ENCODE measurements at regions not wholly inside any gene's neighbourhood (a gene's known extent, or its start where the extent isn't known, plus 50 kb on each side); places are given as distances from the start of the nearest gene placed in this dataset.

DNA sequence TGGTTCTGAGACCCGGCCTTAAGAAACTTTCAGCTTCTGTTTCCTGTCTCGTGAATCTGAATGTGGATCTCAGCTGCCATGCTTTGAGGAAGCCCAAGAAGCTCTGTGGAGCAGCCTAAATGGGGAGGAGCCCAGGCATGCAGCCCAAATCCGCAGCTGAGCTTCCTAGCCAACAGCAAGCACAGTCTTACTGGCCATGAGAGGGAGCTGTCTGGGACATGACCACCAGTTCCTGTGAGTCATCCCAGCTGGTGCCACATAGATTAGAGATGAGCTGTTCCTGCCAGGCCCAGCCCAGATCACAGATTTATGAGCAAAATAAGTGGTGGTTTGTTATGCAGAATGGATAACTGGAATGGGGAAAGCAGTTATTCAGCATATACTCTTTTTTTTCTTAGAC lies 224.4 kb upstream of the APCDD1 start:
- Histone ChIP-seq H3K9me3 (peaks cover 2% of the 10 kb centered on the region), H3K36me3 (ENCODE audit: low read depth) (no peaks in the 10 kb centered on the region), H3K4me1 (ENCODE audit: low read depth) (no peaks in the 10 kb centered on the region), H3K4me3 (no peak overlapping the region)
- ATAC-seq (no peak), DNase-seq (no peak)
- intact Hi-C loops (cut with DNase I, micrococcal nuclease) = no loop called here
- TF ChIP-seq, protein P1, sequence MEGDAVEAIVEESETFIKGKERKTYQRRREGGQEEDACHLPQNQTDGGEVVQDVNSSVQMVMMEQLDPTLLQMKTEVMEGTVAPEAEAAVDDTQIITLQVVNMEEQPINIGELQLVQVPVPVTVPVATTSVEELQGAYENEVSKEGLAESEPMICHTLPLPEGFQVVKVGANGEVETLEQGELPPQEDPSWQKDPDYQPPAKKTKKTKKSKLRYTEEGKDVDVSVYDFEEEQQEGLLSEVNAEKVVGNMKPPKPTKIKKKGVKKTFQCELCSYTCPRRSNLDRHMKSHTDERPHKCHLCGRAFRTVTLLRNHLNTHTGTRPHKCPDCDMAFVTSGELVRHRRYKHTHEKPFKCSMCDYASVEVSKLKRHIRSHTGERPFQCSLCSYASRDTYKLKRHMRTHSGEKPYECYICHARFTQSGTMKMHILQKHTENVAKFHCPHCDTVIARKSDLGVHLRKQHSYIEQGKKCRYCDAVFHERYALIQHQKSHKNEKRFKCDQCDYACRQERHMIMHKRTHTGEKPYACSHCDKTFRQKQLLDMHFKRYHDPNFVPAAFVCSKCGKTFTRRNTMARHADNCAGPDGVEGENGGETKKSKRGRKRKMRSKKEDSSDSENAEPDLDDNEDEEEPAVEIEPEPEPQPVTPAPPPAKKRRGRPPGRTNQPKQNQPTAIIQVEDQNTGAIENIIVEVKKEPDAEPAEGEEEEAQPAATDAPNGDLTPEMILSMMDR (IDR thresholded peaks at IDR 0.05) = no peak

DNA sequence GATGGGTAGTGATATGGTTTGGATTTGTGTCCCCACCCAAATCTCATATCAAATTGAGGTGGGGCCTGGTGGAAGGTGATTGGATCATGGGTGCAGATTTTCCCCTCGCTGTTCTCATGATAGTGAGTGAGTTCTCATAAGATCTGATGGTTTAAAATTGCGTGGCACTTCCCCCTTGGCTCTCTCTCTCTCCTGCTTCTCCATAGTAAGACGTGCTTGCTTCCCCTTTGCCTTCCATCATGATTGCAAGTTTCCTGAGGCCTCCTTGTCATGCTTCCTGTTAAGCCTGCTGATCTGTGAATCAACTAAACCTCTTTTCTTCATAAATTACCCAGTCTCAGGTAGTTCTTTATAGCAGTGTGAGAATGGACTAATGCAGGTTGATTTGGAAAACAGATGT lies 223.2 kb upstream of the APCDD1 start:
- ATAC-seq (no peak), DNase-seq (no peak)
- Histone ChIP-seq H3K4me1 (ENCODE audit: low read depth) (no peaks in the 10 kb centered on the region), H3K36me3 (ENCODE audit: low read depth) (no peaks in the 10 kb centered on the region), H3K9me3 (no peaks in the 10 kb centered on the region), H3K4me3 (no peak overlapping the region)
- TF ChIP-seq, protein P1 (IDR thresholded peaks at IDR 0.05) = no peak
- intact Hi-C loops (cut with DNase I, micrococcal nuclease) = no loop called here

DNA sequence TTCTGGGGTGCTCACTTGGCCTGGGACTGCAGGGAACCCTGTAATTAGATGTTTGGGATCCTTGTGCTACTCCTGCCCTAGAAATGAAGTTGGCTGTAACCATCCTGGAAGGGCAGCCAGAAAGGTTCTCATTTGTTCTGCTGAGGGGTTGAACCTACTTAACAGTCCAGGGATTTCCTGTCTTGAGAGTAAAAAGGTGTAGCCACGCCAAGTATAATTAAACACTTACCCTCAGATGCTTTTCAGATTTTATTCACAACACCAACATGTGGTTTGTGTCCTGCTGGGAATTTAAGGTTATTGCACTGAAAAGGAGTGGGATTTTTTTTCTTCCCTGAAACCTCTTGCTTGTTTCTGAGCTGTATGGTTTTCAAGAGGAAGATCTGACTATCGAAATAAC lies 222.4 kb upstream of the APCDD1 start:
- H3K9me3 ChIP-seq = no peaks in the 10 kb centered on the region
- DNase-seq (no peak), ATAC-seq (no peak)
- H3K4me1 ChIP-seq (ENCODE audit: low read depth) = no peaks in the 10 kb centered on the region
- TF ChIP-seq, protein P1 (IDR thresholded peaks at IDR 0.05) = no peak
- intact Hi-C loops (cut with DNase I, micrococcal nuclease) = no loop called here
- no peaks in the 10 kb centered on the region for H3K36me3 ChIP-seq (ENCODE audit: low read depth)
- H3K4me3 ChIP-seq = no peak overlapping the region

DNA sequence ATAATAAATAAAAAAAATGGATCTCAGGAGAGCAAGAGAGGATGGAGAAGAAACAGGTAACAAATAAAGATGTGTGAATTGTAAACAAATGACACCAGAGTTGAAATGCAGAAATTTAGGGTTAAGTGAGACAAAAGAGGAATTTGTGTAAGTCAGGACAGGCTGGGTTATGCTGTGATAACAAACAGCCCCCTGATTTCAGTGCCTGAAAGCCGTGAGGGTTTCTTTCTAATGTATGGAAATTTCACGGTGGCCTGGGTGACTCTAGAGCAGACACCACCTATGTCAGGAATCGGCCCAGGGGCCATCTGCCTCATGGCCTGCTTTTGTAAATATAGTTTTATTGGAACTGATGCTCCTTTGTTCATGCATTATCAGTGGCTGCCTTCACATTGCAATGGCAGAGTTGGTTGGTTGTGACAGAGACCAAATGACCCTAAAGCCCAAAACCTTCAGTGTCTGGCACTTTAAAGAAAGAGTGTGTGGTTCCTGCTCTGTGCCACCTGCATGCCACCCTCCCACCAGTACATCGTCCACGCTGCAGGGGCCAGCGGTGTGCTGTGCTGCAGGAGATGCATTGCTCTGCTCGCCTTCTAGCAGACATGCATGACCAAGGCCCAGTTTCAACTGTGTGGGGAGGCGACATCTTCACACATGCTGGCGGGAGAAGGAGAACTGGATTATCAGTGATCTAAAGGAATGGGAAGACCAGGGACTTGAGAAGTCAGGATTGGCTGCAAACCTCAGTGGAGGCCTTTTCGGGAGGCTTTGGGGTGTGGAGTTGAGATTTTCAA lies 221.2 kb upstream of the APCDD1 start:
- no peaks in the 10 kb centered on the region for H3K4me1 ChIP-seq (ENCODE audit: low read depth)
- intact Hi-C loops (cut with DNase I, micrococcal nuclease) = no loop called here
- H3K9me3 ChIP-seq = no peaks in the 10 kb centered on the region
- ATAC-seq (no peak), DNase-seq (no peak)
- no peak overlapping the region for H3K4me3 ChIP-seq
- H3K36me3 ChIP-seq (ENCODE audit: low read depth) = no peaks in the 10 kb centered on the region
- TF ChIP-seq, protein P1 (IDR thresholded peaks at IDR 0.05) = no peak

DNA sequence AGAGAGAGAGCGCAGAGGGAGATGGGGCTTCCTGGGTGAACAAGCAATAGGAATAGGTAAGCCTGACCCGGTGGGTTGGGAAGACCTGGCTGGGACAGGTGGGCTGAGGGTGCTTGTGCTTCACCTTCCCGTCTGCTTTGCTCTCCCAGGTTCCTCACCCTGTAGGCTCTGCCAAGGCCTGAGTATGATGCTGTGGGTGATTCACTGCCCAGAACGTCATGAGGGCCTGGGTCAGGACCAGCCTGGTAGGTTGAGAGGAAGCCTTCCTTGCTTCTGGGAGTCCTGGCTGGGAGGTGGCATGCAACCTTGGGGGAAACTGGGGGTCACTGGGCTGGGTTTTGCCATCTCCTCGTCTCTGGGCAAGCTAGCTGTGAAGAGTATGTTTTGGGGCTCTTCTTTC lies 220.2 kb upstream of the APCDD1 start:
- Histone ChIP-seq H3K9me3 (no peaks in the 10 kb centered on the region), H3K36me3 (ENCODE audit: low read depth) (no peaks in the 10 kb centered on the region), H3K4me1 (ENCODE audit: low read depth) (no peaks in the 10 kb centered on the region), H3K4me3 (no peak overlapping the region)
- intact Hi-C loops (cut with DNase I, micrococcal nuclease) = no loop called here
- ATAC-seq (no peak), DNase-seq (no peak)
- TF ChIP-seq, protein P1 (IDR thresholded peaks at IDR 0.05) = no peak
